ENCODE measurements at regions not wholly inside any gene's neighbourhood (a gene's known extent, or its start where the extent isn't known, plus 50 kb on each side); places are given as distances from the start of the nearest gene placed in this dataset.

- TF ChIP-seq HDAC2 (IDR thresholded peaks at IDR 0.05; ENCODE audit: borderline replicate concordance in 1 of 2, low read depth in 2 of 2, low read length in 2 of 2) (peak in 1 of 2 experiments; percentile 91; a peak in 1 of 4 replicates), RBBP5 (IDR thresholded peaks at IDR 0.05; ENCODE audit: borderline replicate concordance, low read depth, low read length) (no peak), EP300 (IDR thresholded peaks at IDR 0.05; ENCODE audit: borderline replicate concordance in 1 of 2, low read depth in 2 of 2, low read length in 2 of 2) (peak in 1 of 2 experiments; percentile 38; a peak in 1 of 3 replicates), TEAD4 (IDR thresholded peaks at IDR 0.05; ENCODE audit: low read depth, low read length) (peak; percentile 93)
Observed at GRCh38 chr4:149164282-149164681, 651.4 kb downstream of the IQCM start (continued).

Data from H1 (cell line).